ENCODE measurements at regions not wholly inside any gene's neighbourhood (a gene's known extent, or its start where the extent isn't known, plus 50 kb on each side); places are given as distances from the start of the nearest gene placed in this dataset.

DNA sequence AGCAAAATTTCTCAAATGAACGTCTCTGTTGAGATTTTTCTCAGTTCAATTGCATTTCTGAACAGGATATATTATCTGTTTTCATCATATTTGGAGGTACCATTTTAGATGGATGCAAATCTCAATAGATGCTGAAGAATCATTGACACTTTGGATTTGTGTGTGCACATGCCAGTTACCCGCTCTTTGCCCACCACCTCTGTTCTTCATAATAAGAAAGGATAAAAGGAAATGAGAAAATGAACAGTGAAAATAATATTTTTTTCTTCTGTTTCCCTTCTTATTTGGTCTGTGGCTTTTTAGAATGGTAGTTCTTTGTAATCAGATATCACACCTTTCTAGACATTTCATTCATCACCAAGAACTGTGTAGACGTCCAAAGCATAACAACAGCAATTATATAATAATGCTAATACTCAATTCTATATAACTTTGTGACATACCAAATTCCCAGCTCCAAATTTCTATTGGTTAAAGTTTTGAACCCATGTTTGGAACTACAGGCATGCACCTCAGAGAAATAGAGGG, 256.7 kb upstream of the SATB1 start:
- Histone ChIP-seq H3K4me1 (ENCODE audit: control insufficient read depth, insufficient read depth, low read length) (no peaks in the 10 kb centered on the region), H3K4me3 (ENCODE audit: low read depth, low read length) (no peak overlapping the region), H3K27ac (ENCODE audit: extremely low read depth, low read depth, low read length) (no peak overlapping the region), H3K36me3 (ENCODE audit: control insufficient read depth in 2 of 2, insufficient read depth in 1 of 2, low read length in 2 of 2) (no peaks in the 10 kb centered on the region), H3K9me3 (ENCODE audit: control insufficient read depth, insufficient read depth, low read depth, low read length) (no peaks in the 10 kb centered on the region)
- TF ChIP-seq ZNF223 (tag by site-specific recombination; IDR thresholded peaks at IDR 0.05) (no peak), ZNF266 (tag by site-specific recombination; IDR thresholded peaks at IDR 0.05; ENCODE audit: low read depth) (no peak), ZNF514 (tag by site-specific recombination; IDR thresholded peaks at IDR 0.05) (no peak), ZNF501 (tag by site-specific recombination; IDR thresholded peaks at IDR 0.05) (no peak), GLIS1 (tag by site-specific recombination; IDR thresholded peaks at IDR 0.05) (no peak), ZNF626 (tag by site-specific recombination; IDR thresholded peaks at IDR 0.05) (no peak), ZNF660 (tag by site-specific recombination; IDR thresholded peaks at IDR 0.05) (no peak), ZNF16 (tag by site-specific recombination; IDR thresholded peaks at IDR 0.05; ENCODE audit: low read depth) (no peak), ZNF248 (tag by site-specific recombination; IDR thresholded peaks at IDR 0.05) (no peak), ZBTB21 (tag by site-specific recombination; IDR thresholded peaks at IDR 0.05) (no peak)
- TF ChIP-seq, protein P1, sequence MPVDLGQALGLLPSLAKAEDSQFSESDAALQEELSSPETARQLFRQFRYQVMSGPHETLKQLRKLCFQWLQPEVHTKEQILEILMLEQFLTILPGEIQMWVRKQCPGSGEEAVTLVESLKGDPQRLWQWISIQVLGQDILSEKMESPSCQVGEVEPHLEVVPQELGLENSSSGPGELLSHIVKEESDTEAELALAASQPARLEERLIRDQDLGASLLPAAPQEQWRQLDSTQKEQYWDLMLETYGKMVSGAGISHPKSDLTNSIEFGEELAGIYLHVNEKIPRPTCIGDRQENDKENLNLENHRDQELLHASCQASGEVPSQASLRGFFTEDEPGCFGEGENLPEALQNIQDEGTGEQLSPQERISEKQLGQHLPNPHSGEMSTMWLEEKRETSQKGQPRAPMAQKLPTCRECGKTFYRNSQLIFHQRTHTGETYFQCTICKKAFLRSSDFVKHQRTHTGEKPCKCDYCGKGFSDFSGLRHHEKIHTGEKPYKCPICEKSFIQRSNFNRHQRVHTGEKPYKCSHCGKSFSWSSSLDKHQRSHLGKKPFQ (tag by site-specific recombination; IDR thresholded peaks at IDR 0.05) = no peak
- TF ChIP-seq, protein P2, sequence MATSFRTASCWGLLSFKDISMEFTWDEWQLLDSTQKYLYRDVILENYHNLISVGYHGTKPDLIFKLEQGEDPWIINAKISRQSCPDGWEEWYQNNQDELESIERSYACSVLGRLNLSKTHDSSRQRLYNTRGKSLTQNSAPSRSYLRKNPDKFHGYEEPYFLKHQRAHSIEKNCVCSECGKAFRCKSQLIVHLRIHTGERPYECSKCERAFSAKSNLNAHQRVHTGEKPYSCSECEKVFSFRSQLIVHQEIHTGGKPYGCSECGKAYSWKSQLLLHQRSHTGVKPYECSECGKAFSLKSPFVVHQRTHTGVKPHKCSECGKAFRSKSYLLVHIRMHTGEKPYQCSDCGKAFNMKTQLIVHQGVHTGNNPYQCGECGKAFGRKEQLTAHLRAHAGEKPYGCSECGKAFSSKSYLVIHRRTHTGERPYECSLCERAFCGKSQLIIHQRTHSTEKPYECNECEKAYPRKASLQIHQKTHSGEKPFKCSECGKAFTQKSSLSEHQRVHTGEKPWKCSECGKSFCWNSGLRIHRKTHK (tag by site-specific recombination; IDR thresholded peaks at IDR 0.05) = no peak
- TF ChIP-seq, protein P3, sequence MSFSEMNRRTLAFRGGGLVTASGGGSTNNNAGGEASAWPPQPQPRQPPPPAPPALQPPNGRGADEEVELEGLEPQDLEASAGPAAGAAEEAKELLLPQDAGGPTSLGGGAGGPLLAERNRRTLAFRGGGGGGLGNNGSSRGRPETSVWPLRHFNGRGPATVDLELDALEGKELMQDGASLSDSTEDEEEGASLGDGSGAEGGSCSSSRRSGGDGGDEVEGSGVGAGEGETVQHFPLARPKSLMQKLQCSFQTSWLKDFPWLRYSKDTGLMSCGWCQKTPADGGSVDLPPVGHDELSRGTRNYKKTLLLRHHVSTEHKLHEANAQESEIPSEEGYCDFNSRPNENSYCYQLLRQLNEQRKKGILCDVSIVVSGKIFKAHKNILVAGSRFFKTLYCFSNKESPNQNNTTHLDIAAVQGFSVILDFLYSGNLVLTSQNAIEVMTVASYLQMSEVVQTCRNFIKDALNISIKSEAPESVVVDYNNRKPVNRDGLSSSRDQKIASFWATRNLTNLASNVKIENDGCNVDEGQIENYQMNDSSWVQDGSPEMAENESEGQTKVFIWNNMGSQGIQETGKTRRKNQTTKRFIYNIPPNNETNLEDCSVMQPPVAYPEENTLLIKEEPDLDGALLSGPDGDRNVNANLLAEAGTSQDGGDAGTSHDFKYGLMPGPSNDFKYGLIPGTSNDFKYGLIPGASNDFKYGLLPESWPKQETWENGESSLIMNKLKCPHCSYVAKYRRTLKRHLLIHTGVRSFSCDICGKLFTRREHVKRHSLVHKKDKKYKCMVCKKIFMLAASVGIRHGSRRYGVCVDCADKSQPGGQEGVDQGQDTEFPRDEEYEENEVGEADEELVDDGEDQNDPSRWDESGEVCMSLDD (tag by site-specific recombination; IDR thresholded peaks at IDR 0.05) = no peak
- TF ChIP-seq, protein P4, sequence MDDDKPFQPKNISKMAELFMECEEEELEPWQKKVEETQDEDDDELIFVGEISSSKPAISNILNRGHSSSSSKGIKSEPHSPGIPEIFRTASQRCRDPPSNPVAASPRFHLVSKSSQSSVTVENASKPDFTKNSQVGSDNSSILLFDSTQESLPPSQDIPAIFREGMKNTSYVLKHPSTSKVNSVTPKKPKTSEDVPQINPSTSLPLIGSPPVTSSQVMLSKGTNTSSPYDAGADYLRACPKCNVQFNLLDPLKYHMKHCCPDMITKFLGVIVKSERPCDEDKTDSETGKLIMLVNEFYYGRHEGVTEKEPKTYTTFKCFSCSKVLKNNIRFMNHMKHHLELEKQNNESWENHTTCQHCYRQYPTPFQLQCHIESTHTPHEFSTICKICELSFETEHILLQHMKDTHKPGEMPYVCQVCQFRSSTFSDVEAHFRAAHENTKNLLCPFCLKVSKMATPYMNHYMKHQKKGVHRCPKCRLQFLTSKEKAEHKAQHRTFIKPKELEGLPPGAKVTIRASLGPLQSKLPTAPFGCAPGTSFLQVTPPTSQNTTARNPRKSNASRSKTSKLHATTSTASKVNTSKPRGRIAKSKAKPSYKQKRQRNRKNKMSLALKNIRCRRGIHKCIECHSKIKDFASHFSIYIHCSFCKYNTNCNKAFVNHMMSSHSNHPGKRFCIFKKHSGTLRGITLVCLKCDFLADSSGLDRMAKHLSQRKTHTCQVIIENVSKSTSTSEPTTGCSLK (tag by site-specific recombination; IDR thresholded peaks at IDR 0.05) = no peak
- TF ChIP-seq, protein P5, sequence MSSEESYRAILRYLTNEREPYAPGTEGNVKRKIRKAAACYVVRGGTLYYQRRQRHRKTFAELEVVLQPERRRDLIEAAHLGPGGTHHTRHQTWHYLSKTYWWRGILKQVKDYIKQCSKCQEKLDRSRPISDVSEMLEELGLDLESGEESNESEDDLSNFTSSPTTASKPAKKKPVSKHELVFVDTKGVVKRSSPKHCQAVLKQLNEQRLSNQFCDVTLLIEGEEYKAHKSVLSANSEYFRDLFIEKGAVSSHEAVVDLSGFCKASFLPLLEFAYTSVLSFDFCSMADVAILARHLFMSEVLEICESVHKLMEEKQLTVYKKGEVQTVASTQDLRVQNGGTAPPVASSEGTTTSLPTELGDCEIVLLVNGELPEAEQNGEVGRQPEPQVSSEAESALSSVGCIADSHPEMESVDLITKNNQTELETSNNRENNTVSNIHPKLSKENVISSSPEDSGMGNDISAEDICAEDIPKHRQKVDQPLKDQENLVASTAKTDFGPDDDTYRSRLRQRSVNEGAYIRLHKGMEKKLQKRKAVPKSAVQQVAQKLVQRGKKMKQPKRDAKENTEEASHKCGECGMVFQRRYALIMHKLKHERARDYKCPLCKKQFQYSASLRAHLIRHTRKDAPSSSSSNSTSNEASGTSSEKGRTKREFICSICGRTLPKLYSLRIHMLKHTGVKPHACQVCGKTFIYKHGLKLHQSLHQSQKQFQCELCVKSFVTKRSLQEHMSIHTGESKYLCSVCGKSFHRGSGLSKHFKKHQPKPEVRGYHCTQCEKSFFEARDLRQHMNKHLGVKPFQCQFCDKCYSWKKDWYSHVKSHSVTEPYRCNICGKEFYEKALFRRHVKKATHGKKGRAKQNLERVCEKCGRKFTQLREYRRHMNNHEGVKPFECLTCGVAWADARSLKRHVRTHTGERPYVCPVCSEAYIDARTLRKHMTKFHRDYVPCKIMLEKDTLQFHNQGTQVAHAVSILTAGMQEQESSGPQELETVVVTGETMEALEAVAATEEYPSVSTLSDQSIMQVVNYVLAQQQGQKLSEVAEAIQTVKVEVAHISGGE (tag by site-specific recombination; conservative IDR thresholded peaks at IDR 0.05; ENCODE audit: low read depth) = no peak
- ChIA-PET POLR2A (no interaction called here), CTCF (no interaction called here)

All from HEK293 (cell line).